ENCODE measurements at regions not wholly inside any gene's neighbourhood (a gene's known extent, or its start where the extent isn't known, plus 50 kb on each side); places are given as distances from the start of the nearest gene placed in this dataset.

- TF ChIP-seq REST (IDR thresholded peaks at IDR 0.05; ENCODE audit: low read depth) (no peak), FOSL1 (IDR thresholded peaks at IDR 0.05; ENCODE audit: low read depth) (no peak), CEBPB (IDR thresholded peaks at IDR 0.05; ENCODE audit: low read depth) (no peak)
- TF ChIP-seq, protein P1, sequence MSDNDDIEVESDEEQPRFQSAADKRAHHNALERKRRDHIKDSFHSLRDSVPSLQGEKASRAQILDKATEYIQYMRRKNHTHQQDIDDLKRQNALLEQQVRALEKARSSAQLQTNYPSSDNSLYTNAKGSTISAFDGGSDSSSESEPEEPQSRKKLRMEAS (IDR thresholded peaks at IDR 0.05): no peak
Measured at GRCh38 chr13:100794575-100794974, 120.0 kb upstream of the TMTC4 start (continued).

GRCh38 chr13:100790405-100790804 is 115.8 kb upstream of the TMTC4 start:
- intact Hi-C loops (cut with micrococcal nuclease): no loop called here
- DNase-seq (ENCODE audit: low read depth, low spot score) (no peak), ATAC-seq (no peak)
- TF ChIP-seq EZH2phosphoT487 (IDR thresholded peaks at IDR 0.05; ENCODE audit: borderline replicate concordance) (no peak), SP1 (IDR thresholded peaks at IDR 0.05; ENCODE audit: low read depth) (no peak), ZNF274 (IDR thresholded peaks at IDR 0.05; ENCODE audit: low read depth, low read length) (no peak), FOSL1 (IDR thresholded peaks at IDR 0.05; ENCODE audit: low read depth) (no peak), YY1 (IDR thresholded peaks at IDR 0.05; ENCODE audit: extremely low read depth, insufficient replicate concordance, low read depth, low read length) (no peak), POLR2AphosphoS5 (IDR thresholded peaks at IDR 0.05; ENCODE audit: low read depth, low read length) (no peak), ELF1 (IDR thresholded peaks at IDR 0.05; ENCODE audit: borderline replicate concordance, low read depth) (no peak)
- TF ChIP-seq, protein P2, sequence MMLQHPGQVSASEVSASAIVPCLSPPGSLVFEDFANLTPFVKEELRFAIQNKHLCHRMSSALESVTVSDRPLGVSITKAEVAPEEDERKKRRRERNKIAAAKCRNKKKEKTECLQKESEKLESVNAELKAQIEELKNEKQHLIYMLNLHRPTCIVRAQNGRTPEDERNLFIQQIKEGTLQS (IDR thresholded peaks at IDR 0.05): no peak
- POLR2A ChIA-PET: no interaction called here
- Histone ChIP-seq H3K27me3 (ENCODE audit: insufficient read depth, low read length) (peaks cover 33% of the 10 kb centered on the region), H3K4me3 (replicated peaks in 1 of 2; ENCODE audit: low read depth in 1 of 2, low read length in 2 of 2) (no peak overlapping the region), H2AFZ (ENCODE audit: low read depth, low read length, poor library complexity, severe bottlenecking) (no peak overlapping the region), H3K27ac (ENCODE audit: low read depth, low read length) (no peak overlapping the region), H3K4me1 (ENCODE audit: control insufficient read depth in 1 of 2, insufficient read depth in 2 of 2, low read length in 2 of 2) (no peaks in the 10 kb centered on the region), H3K4me2 (ENCODE audit: low read length) (no peak overlapping the region), H3K9me2 (ENCODE audit: insufficient read depth) (no peaks in the 10 kb centered on the region), H3K36me3 (ENCODE audit: control insufficient read depth in 1 of 2, insufficient read depth in 2 of 2, low read length in 2 of 2) (no peaks in the 10 kb centered on the region), H4K20me1 (ENCODE audit: insufficient read depth) (no peaks in the 10 kb centered on the region), H3K79me2 (ENCODE audit: insufficient read depth, low read length) (no peaks in the 10 kb centered on the region), H3K9ac (ENCODE audit: low read length) (no peak overlapping the region), H3K9me3 (ENCODE audit: control insufficient read depth in 1 of 2, insufficient read depth in 1 of 2, low read depth in 1 of 2, low read length in 2 of 2) (no peaks in the 10 kb centered on the region)
- CTCF ChIA-PET: no interaction called here
- RAD21 ChIA-PET (ENCODE audit: low non-redundant PET in 1 of 2, low total read pairs in 2 of 2, uncharacterized antibody in 2 of 2, unreplicated experiment in 2 of 2): no interaction called here
- BruUV-seq (replicated peaks): no TSS peak

Data from HCT116 (cell line).